ENCODE measurements at regions not wholly inside any gene's neighbourhood (a gene's known extent, or its start where the extent isn't known, plus 50 kb on each side); places are given as distances from the start of the nearest gene placed in this dataset.

DNA sequence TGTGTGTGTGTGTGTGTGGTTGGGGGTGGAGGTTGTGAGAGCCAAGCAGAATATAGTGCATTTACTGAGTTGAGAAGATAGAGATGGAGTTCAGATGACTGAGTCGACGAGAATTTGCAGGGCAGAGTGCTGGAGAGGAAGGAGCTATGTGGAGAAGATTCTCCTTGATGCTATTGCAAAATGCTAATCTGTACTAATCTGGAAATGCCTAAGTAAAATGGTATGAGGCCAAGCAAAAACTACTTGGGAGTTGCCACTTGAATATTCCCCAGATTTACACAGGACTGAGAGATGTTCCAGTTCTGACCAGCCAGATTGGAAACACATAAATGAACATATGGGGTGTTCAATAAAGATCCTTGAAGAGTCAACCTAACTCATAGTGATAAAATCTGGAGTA lies 316.4 kb downstream of the NSUN3 start:
- TF ChIP-seq, protein P1, sequence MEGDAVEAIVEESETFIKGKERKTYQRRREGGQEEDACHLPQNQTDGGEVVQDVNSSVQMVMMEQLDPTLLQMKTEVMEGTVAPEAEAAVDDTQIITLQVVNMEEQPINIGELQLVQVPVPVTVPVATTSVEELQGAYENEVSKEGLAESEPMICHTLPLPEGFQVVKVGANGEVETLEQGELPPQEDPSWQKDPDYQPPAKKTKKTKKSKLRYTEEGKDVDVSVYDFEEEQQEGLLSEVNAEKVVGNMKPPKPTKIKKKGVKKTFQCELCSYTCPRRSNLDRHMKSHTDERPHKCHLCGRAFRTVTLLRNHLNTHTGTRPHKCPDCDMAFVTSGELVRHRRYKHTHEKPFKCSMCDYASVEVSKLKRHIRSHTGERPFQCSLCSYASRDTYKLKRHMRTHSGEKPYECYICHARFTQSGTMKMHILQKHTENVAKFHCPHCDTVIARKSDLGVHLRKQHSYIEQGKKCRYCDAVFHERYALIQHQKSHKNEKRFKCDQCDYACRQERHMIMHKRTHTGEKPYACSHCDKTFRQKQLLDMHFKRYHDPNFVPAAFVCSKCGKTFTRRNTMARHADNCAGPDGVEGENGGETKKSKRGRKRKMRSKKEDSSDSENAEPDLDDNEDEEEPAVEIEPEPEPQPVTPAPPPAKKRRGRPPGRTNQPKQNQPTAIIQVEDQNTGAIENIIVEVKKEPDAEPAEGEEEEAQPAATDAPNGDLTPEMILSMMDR (optimal IDR thresholded peaks at IDR 0.05 in 1 of 3, IDR thresholded peaks at IDR 0.05 in 1 of 3, conservative IDR thresholded peaks at IDR 0.05 in 1 of 3; ENCODE audit: extremely low read depth in 1 of 3, insufficient read depth in 2 of 3, low read length in 3 of 3) = no peak
- no peak for TF ChIP-seq EZH2 (IDR thresholded peaks at IDR 0.05; ENCODE audit: low read length)

Data from keratinocyte (primary cell).